K562 (cell line): ENCODE measurements at regions not wholly inside any gene's neighbourhood (a gene's known extent, or its start where the extent isn't known, plus 50 kb on each side); places are given as distances from the start of the nearest gene placed in this dataset.
A peak's percentile ranks its signal among the peaks of the same experiment; 100 is the strongest.

ENCODE experiments used
- CC2D1A ChIP-seq: fragments of 450-650 bp; IDR thresholded peaks from 2 replicates; pipeline ENCODE4 v1.6.1; 2017; ENCODE audit warnings: mild to moderate bottlenecking
- CXXC5 ChIP-seq: fragments of 250-450 bp; sonication (Bioruptor Pico); IDR thresholded peaks from 2 replicates; pipeline ENCODE4 v1.8.0; 2022; ENCODE audit warnings: inconsistent platforms, mild to moderate bottlenecking, moderate library complexity
- E2F6 ChIP-seq, 2 experiments: IDR thresholded peaks; 2 replicates each; pipeline ENCODE4 v1.6.1; 2011; ENCODE audit warnings: borderline replicate concordance in 1 of 2, control low read depth in 1 of 2, low read depth in 1 of 2, low read length in 1 of 2, mild to moderate bottlenecking in 1 of 2, mixed read lengths in 1 of 2, moderate library complexity in 1 of 2; ENCODE audit not compliant: insufficient read depth in 1 of 2, insufficient read length in 1 of 2, poor library complexity in 1 of 2, severe bottlenecking in 1 of 2; ENCODE audit errors: extremely low read depth in 1 of 2
- GATAD2B ChIP-seq: fragments of 450-650 bp; IDR thresholded peaks from 2 replicates; pipeline ENCODE4 v1.6.1; 2017; ENCODE audit warnings: mild to moderate bottlenecking, borderline replicate concordance
- NEUROD1 ChIP-seq: fragments of 150-350 bp; IDR thresholded peaks from 2 replicates; pipeline ENCODE4 v1.6.1; 2014; ENCODE audit warnings: borderline replicate concordance, low read length, low read depth; ENCODE audit not compliant: partially characterized antibody
- NFIC ChIP-seq: fragments of 450-650 bp; IDR thresholded peaks from 2 replicates; pipeline ENCODE4 v1.6.1; 2017; ENCODE audit warnings: mild to moderate bottlenecking, inconsistent platforms
- NR2C2 ChIP-seq, 2 experiments: fragments of 200-800 bp in 1 of 2; sonication (Bioruptor generic) in 1 of 2; sonication (generic) in 1 of 2; formaldehyde crosslinking in 1 of 2; IDR thresholded peaks; 2 replicates each; pipeline versions ENCODE4 v1.6.1 to v1.8.0; 2016 to 2022; ENCODE audit warnings: mild to moderate bottlenecking in 1 of 2, missing compliant biosample characterization in 1 of 2, missing genetic modification characterization in 1 of 2, missing genetic modification reagents in 1 of 2
- RAD21 ChIP-seq, 2 experiments: fragments of 250-450 bp in 1 of 2; fragments of 450-650 bp in 1 of 2; sonication (Bioruptor Pico) in 1 of 2; formaldehyde crosslinking in 1 of 2; IDR thresholded peaks in 1 of 2; conservative IDR thresholded peaks in 1 of 2; 2 replicates each; pipeline versions ENCODE4 v1.4.0 to v1.8.0; 2020 to 2022; ENCODE audit warnings: mild to moderate bottlenecking in 2 of 2, moderate library complexity in 1 of 2
- RBM15 ChIP-seq: fragments of 200-400 bp; formaldehyde crosslinking; IDR thresholded peaks from 2 replicates; pipeline ENCODE4 v1.6.1; 2018; ENCODE audit warnings: mild to moderate bottlenecking, low read length, moderate library complexity; ENCODE audit not compliant: insufficient read depth
- RBM17 ChIP-seq: fragments of 200-400 bp; formaldehyde crosslinking; IDR thresholded peaks from 2 replicates; pipeline ENCODE4 v1.6.1; 2017; ENCODE audit warnings: low read depth, mild to moderate bottlenecking, low read length, borderline replicate concordance
- TEAD4 ChIP-seq, 2 experiments: sonication (generic) in 1 of 2; formaldehyde crosslinking in 1 of 2; IDR thresholded peaks; 2 replicates each; pipeline versions ENCODE4 v1.6.1 to v1.8.0; 2012 to 2022; ENCODE audit warnings: borderline replicate concordance in 1 of 2, inconsistent platforms in 1 of 2, low read length in 1 of 2, mild to moderate bottlenecking in 1 of 2, missing genetic modification reagents in 1 of 2
- TRIM28 ChIP-seq: fragments of 450-650 bp; IDR thresholded peaks from 2 replicates; pipeline ENCODE4 v1.6.1; 2017
- ZKSCAN3 ChIP-seq: fragments of 250-450 bp; sonication (Bioruptor Pico); IDR thresholded peaks from 2 replicates; pipeline ENCODE4 v1.4.0; 2020
- TF ChIP-seq, protein P1 (sequence below): fragments of 450-650 bp; IDR thresholded peaks from 2 replicates; pipeline ENCODE4 v1.6.1; 2016; ENCODE audit warnings: mild to moderate bottlenecking, moderate library complexity

DNA sequence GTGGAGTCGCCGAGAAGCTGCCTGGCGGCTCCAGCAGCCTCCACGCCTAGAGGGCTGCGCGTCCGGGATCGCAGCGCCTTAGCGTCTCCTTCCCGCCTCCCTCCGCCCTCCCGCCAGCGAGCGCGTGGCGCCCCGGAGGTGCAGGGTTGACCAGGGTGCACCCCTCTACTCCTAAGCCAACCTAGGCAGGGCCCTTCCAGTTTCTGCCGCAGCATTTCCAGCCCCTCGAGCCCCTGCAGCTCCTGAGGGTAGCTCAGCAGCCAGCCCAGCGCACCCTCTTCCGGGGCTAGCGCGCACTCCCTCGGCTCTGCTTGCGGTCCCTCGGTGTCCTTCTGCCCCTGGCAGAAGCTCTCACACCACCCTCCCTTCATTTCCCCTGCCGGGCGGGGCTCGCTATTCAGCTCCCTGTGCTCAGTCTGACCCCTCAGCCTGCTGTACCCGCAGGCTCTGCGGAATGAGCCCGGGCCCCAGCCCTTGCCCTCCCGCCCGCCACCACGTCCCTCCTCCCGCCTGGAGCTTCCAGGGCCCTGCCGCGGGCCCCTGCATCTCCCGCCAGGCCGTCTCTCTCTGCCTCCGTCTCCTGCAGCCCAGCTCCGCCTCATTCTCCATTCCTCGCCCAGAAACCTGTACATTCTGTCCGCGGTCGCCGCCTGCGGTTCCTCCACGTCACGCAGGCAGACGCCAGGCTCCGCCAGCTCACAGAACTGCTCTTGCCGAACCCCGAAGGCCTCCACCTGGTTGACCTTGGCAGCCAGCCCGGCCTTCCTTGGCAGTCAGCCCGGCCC is 61.8 kb downstream of the SPATA31C2 start (continued):
- TF ChIP-seq, protein P1, sequence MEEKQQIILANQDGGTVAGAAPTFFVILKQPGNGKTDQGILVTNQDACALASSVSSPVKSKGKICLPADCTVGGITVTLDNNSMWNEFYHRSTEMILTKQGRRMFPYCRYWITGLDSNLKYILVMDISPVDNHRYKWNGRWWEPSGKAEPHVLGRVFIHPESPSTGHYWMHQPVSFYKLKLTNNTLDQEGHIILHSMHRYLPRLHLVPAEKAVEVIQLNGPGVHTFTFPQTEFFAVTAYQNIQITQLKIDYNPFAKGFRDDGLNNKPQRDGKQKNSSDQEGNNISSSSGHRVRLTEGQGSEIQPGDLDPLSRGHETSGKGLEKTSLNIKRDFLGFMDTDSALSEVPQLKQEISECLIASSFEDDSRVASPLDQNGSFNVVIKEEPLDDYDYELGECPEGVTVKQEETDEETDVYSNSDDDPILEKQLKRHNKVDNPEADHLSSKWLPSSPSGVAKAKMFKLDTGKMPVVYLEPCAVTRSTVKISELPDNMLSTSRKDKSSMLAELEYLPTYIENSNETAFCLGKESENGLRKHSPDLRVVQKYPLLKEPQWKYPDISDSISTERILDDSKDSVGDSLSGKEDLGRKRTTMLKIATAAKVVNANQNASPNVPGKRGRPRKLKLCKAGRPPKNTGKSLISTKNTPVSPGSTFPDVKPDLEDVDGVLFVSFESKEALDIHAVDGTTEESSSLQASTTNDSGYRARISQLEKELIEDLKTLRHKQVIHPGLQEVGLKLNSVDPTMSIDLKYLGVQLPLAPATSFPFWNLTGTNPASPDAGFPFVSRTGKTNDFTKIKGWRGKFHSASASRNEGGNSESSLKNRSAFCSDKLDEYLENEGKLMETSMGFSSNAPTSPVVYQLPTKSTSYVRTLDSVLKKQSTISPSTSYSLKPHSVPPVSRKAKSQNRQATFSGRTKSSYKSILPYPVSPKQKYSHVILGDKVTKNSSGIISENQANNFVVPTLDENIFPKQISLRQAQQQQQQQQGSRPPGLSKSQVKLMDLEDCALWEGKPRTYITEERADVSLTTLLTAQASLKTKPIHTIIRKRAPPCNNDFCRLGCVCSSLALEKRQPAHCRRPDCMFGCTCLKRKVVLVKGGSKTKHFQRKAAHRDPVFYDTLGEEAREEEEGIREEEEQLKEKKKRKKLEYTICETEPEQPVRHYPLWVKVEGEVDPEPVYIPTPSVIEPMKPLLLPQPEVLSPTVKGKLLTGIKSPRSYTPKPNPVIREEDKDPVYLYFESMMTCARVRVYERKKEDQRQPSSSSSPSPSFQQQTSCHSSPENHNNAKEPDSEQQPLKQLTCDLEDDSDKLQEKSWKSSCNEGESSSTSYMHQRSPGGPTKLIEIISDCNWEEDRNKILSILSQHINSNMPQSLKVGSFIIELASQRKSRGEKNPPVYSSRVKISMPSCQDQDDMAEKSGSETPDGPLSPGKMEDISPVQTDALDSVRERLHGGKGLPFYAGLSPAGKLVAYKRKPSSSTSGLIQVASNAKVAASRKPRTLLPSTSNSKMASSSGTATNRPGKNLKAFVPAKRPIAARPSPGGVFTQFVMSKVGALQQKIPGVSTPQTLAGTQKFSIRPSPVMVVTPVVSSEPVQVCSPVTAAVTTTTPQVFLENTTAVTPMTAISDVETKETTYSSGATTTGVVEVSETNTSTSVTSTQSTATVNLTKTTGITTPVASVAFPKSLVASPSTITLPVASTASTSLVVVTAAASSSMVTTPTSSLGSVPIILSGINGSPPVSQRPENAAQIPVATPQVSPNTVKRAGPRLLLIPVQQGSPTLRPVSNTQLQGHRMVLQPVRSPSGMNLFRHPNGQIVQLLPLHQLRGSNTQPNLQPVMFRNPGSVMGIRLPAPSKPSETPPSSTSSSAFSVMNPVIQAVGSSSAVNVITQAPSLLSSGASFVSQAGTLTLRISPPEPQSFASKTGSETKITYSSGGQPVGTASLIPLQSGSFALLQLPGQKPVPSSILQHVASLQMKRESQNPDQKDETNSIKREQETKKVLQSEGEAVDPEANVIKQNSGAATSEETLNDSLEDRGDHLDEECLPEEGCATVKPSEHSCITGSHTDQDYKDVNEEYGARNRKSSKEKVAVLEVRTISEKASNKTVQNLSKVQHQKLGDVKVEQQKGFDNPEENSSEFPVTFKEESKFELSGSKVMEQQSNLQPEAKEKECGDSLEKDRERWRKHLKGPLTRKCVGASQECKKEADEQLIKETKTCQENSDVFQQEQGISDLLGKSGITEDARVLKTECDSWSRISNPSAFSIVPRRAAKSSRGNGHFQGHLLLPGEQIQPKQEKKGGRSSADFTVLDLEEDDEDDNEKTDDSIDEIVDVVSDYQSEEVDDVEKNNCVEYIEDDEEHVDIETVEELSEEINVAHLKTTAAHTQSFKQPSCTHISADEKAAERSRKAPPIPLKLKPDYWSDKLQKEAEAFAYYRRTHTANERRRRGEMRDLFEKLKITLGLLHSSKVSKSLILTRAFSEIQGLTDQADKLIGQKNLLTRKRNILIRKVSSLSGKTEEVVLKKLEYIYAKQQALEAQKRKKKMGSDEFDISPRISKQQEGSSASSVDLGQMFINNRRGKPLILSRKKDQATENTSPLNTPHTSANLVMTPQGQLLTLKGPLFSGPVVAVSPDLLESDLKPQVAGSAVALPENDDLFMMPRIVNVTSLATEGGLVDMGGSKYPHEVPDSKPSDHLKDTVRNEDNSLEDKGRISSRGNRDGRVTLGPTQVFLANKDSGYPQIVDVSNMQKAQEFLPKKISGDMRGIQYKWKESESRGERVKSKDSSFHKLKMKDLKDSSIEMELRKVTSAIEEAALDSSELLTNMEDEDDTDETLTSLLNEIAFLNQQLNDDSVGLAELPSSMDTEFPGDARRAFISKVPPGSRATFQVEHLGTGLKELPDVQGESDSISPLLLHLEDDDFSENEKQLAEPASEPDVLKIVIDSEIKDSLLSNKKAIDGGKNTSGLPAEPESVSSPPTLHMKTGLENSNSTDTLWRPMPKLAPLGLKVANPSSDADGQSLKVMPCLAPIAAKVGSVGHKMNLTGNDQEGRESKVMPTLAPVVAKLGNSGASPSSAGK = peak; percentile 20; the same call in 1 of the 2 replicates
- TF ChIP-seq TRIM28 (no peak), ZKSCAN3 (CRISPR knock-in tag) (no peak), E2F6 (IDR thresholded peaks at IDR 0.05; ENCODE audit: borderline replicate concordance in 1 of 2, extremely low read depth in 1 of 2, insufficient read depth in 1 of 2, insufficient read length in 1 of 2, low read depth in 1 of 2, low read length in 1 of 2, poor library complexity in 1 of 2, severe bottlenecking in 1 of 2) (peak in 1 of 2 experiments; percentile 78), GATAD2B (no peak), CXXC5 (CRISPR knock-in tag) (peak; percentile 13; the same call in 1 of the 2 replicates), TEAD4 (IDR thresholded peaks at IDR 0.05; ENCODE audit: low read length) (no peak), TEAD4 (CRISPR knock-in tag; IDR thresholded peaks at IDR 0.05; ENCODE audit: borderline replicate concordance) (no peak), RBM15 (no peak), CC2D1A (no peak), NFIC (peak; percentile 75), NEUROD1 (no peak), NR2C2 (CRISPR knock-in tag; IDR thresholded peaks at IDR 0.05) (no peak), NR2C2 (tag; IDR thresholded peaks at IDR 0.05) (0 out of 2 replicates have a peak, but pooled peaks have one; percentile 16), RBM17 (no peak), RAD21 (CRISPR knock-in tag; conservative IDR thresholded peaks at IDR 0.05 in 1 of 2, IDR thresholded peaks at IDR 0.05 in 1 of 2) (peak in 1 of 2 experiments; percentile 32; a peak in 2 of 4 replicates)
